H1 (cell line): ENCODE measurements at regions not wholly inside any gene's neighbourhood (a gene's known extent, or its start where the extent isn't known, plus 50 kb on each side); places are given as distances from the start of the nearest gene placed in this dataset. TPM values are rescaled to one million over a fixed set of nuclear protein-coding genes. Genes with fewer than 3 reads are reported as not detected.
"Not testable (repeated sequence)": the region's sequence is repeated elsewhere in the genome, so short reads cannot be mapped to it uniquely, and the experiment has no call there.

Source experiments
- CTCF ChIA-PET: fragments of 300-600 bp; sonication (Branson Sonifier 250); formaldehyde crosslinking; loops from one replicate; lab custom pipeline; 2021; ENCODE audit not compliant: partially characterized antibody; lab: Charles Lee
- POLR2A ChIA-PET: fragments of 300-600 bp; sonication (Branson Sonifier 250); formaldehyde crosslinking; loops from one replicate; lab custom pipeline; 2021; ENCODE audit warnings: inconsistent platforms; ENCODE audit not compliant: partially characterized antibody; lab: Charles Lee
- DNase-seq, 2 experiments: peaks; one replicate each; pipeline versions ENCODE4 v3.0.0 to v3.0.0-alpha.2; 2010 to 2022; ENCODE audit warnings: low spot score in 2 of 2, low read depth in 1 of 2, mixed read lengths in 1 of 2
- FAIRE-seq: peaks from 2 replicates; lab custom pipeline; 2011; peaks lifted over from hg19 to GRCh38; lab: Jason Lieb, UNC
- H2AFZ ChIP-seq: 2 replicates; pipeline ENCODE4 v1.8.1; 2012; ENCODE audit warnings: low read length, inconsistent platforms
- H2AK5ac ChIP-seq: 2 replicates; pipeline ENCODE4 v1.6.1; 2013; ENCODE audit warnings: low read depth, low read length
- H2BK120ac ChIP-seq: replicated peaks from 2 replicates; pipeline ENCODE3; 2013; ENCODE audit warnings: low read depth, low read length, inconsistent platforms
- H2BK12ac ChIP-seq: 2 replicates; pipeline ENCODE4 v1.6.1; 2013; ENCODE audit warnings: low read depth, low read length
- H2BK15ac ChIP-seq: 2 replicates; pipeline ENCODE4 v1.6.1; 2013; ENCODE audit warnings: low read length
- H2BK20ac ChIP-seq: 2 replicates; pipeline ENCODE4 v1.6.1; 2013; ENCODE audit warnings: low read length
- H2BK5ac ChIP-seq: 2 replicates; pipeline ENCODE4 v1.6.1; 2013; ENCODE audit warnings: low read depth, low read length
- H3K14ac ChIP-seq: 2 replicates; pipeline ENCODE4 v1.6.1; 2013; ENCODE audit warnings: inconsistent platforms; ENCODE audit not compliant: insufficient read length
- H3K18ac ChIP-seq: 2 replicates; pipeline ENCODE4 v1.6.1; 2013; ENCODE audit warnings: low read length; ENCODE audit errors: extremely low read depth
- H3K23ac ChIP-seq: 2 replicates; pipeline ENCODE4 v1.6.1; 2013; ENCODE audit warnings: inconsistent platforms; ENCODE audit not compliant: insufficient read length
- H3K23me2 ChIP-seq: 2 replicates; pipeline ENCODE4 v1.6.1; 2013; ENCODE audit warnings: low read depth, low read length
- H3K27ac ChIP-seq: 2 replicates; pipeline ENCODE4 v1.6.1; 2011; ENCODE audit warnings: low read depth, low read length, inconsistent platforms
- H3K27me3 ChIP-seq, 4 experiments: replicated peaks in 1 of 4; 1 replicate in 1 of 4; 2 replicates in 3 of 4; pipeline versions ENCODE4 v1.6.1 to v1.8.1; 2011 to 2013; ENCODE audit warnings: low read length in 3 of 4, mild to moderate bottlenecking in 3 of 4, inconsistent platforms in 2 of 4, mixed read lengths in 2 of 4, moderate library complexity in 1 of 4; ENCODE audit not compliant: control insufficient read depth in 3 of 4, insufficient read depth in 3 of 4; ENCODE audit errors: extremely low read depth in 1 of 4
- H3K36me3 ChIP-seq, 4 experiments: 2 replicates each; pipeline versions ENCODE4 v1.6.1 to v1.8.1; 2011 to 2013; ENCODE audit warnings: mild to moderate bottlenecking in 4 of 4, low read length in 3 of 4, moderate library complexity in 2 of 4, control low read depth in 1 of 4, inconsistent platforms in 1 of 4; ENCODE audit not compliant: insufficient read depth in 4 of 4, control insufficient read depth in 2 of 4
- H3K4ac ChIP-seq: replicated peaks from 2 replicates; pipeline ENCODE3; 2013; ENCODE audit warnings: low read length, low read depth, mixed read lengths, inconsistent platforms; ENCODE audit not compliant: insufficient read length
- H3K4me1 ChIP-seq, 4 experiments: replicated peaks in 1 of 4; 1 replicate in 1 of 4; 2 replicates in 3 of 4; pipeline versions ENCODE4 v1.6.1 to v1.8.1; 2011 to 2013; ENCODE audit warnings: low read length in 3 of 4, inconsistent platforms in 2 of 4, mixed read lengths in 1 of 4; ENCODE audit not compliant: insufficient read depth in 4 of 4, control insufficient read depth in 3 of 4
- H3K4me2 ChIP-seq, 2 experiments: 2 replicates each; pipeline versions ENCODE4 v1.6.1 to v1.8.1; 2011 to 2013; ENCODE audit warnings: low read depth in 2 of 2, low read length in 2 of 2, control low read depth in 1 of 2, inconsistent platforms in 1 of 2, mild to moderate bottlenecking in 1 of 2; ENCODE audit not compliant: insufficient read depth in 1 of 2
- H3K4me3 ChIP-seq, 4 experiments: fragments of 200-600, 300-600 bp in 1 of 4; sonication (generic), shearing (Covaris generic), sonication (Bioruptor Twin) in 1 of 4; 2 replicates each; pipeline versions ENCODE4 v1.5.1 to v1.8.1; 2011 to 2016; ENCODE audit warnings: low read length in 4 of 4, low read depth in 3 of 4, control low read depth in 2 of 4, inconsistent platforms in 2 of 4, mild to moderate bottlenecking in 2 of 4, mixed read lengths in 1 of 4, moderate library complexity in 1 of 4; ENCODE audit not compliant: insufficient read depth in 2 of 4; ENCODE audit errors: extremely low read depth in 1 of 4
- H3K56ac ChIP-seq: replicated peaks from 2 replicates; pipeline ENCODE3; 2013; ENCODE audit warnings: low read depth, mild to moderate bottlenecking, mixed read lengths, low read length, inconsistent platforms; ENCODE audit not compliant: insufficient read length
- H3K79me1 ChIP-seq: 2 replicates; pipeline ENCODE4 v1.6.1; 2013; ENCODE audit warnings: low read depth, low read length, control low read depth
- H3K79me2 ChIP-seq, 2 experiments: 2 replicates each; pipeline versions ENCODE4 v1.6.1 to v1.8.1; 2012 to 2013; ENCODE audit warnings: low read length in 2 of 2, mild to moderate bottlenecking in 2 of 2, inconsistent platforms in 1 of 2; ENCODE audit not compliant: insufficient read depth in 2 of 2, control insufficient read depth in 1 of 2
- H3K9ac ChIP-seq, 4 experiments: replicated peaks in 1 of 4; 1 replicate in 1 of 4; 2 replicates in 3 of 4; pipeline versions ENCODE4 v1.6.1 to v1.8.1; 2011 to 2013; ENCODE audit warnings: low read depth in 3 of 4, low read length in 3 of 4, control low read depth in 2 of 4, mild to moderate bottlenecking in 2 of 4, moderate library complexity in 2 of 4, inconsistent platforms in 1 of 4; ENCODE audit errors: extremely low read depth in 1 of 4
- H3K9me3 ChIP-seq, 2 experiments: 2 replicates each; pipeline versions ENCODE4 v1.6.1 to v1.8.1; 2012 to 2013; ENCODE audit warnings: mild to moderate bottlenecking in 2 of 2, moderate library complexity in 2 of 2, control low read depth in 1 of 2, inconsistent platforms in 1 of 2, low read depth in 1 of 2, low read length in 1 of 2, mixed read lengths in 1 of 2; ENCODE audit not compliant: insufficient read depth in 2 of 2
- H4K20me1 ChIP-seq, 2 experiments: replicated peaks in 1 of 2; 2 replicates each; pipeline versions ENCODE3 to v1.8.1; 2011 to 2013; ENCODE audit warnings: inconsistent platforms in 2 of 2, low read length in 2 of 2, mild to moderate bottlenecking in 1 of 2; ENCODE audit not compliant: insufficient read depth in 2 of 2, control insufficient read depth in 1 of 2
- H4K5ac ChIP-seq: 2 replicates; pipeline ENCODE4 v1.6.1; 2013; ENCODE audit warnings: low read length, low read depth, mixed read lengths, inconsistent platforms; ENCODE audit not compliant: insufficient read length
- H4K8ac ChIP-seq: 2 replicates; pipeline ENCODE4 v1.8.0; 2013; ENCODE audit warnings: mild to moderate bottlenecking, moderate library complexity, low read length, inconsistent platforms; ENCODE audit not compliant: insufficient read depth; ENCODE audit errors: extremely low read depth
- H4K91ac ChIP-seq: replicated peaks from 2 replicates; pipeline ENCODE3; 2013; ENCODE audit warnings: low read length, mixed read lengths, inconsistent platforms; ENCODE audit not compliant: insufficient read length
- WGBS, 2 experiments: shearing (Covaris generic) in 1 of 2; methylation state at CpG; one replicate each; pipeline versions ENCODE4 v1.1.6 to v1.1.7; 2013 to 2015; ENCODE audit warnings: low lambda C conversion rate in 2 of 2, mixed read lengths in 2 of 2, inconsistent platforms in 1 of 2, low coverage in 1 of 2, missing lambda C conversion rate in 1 of 2; ENCODE audit not compliant: insufficient replicate concordance in 2 of 2, insufficient coverage in 1 of 2, insufficient read length in 1 of 2; ENCODE audit errors: extremely low coverage in 1 of 2, missing lambda C conversion rate in 1 of 2; 5-methylcytosine and 5-hydroxymethylcytosine counted together
- small RNA-seq: library from polyadenylated mRNA; stranded (forward); fragments of <200 nt; extraction: miRNeasy Mini kit (QIAGEN cat#:217004); gene quantifications from one replicate; pipeline ENCODE3, GENCODE V24; 2013; ENCODE audit not compliant: insufficient read depth

DNA sequence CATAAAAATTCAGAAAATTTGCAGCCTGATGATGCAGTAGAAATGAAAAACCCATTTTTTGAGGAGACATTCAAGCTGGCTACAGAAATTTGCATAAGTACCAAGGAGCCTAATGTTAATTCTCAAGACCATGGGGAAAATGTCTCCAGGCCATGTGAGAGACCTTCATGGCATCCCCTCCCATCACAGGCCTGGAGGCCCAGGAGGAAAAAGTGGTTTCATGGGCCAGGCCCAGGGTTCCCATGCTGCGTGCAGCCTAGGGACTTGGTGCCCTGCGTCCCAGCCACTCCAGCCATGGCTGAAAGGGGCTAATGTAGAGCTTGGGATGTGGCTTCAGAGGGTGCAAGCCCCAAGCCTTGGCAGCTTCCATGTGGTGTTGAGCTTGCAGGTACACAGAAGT, 55.3 kb upstream of the FRMPD4 start:
- H2BK120ac ChIP-seq, H4K20me1 ChIP-seq, H2BK15ac ChIP-seq, H3K4ac ChIP-seq, H2AFZ ChIP-seq, H3K18ac ChIP-seq, H4K91ac ChIP-seq, H2BK5ac ChIP-seq, H3K79me2 ChIP-seq, H4K8ac ChIP-seq, H2BK20ac ChIP-seq, H3K56ac ChIP-seq, H3K9me3 ChIP-seq, H2BK12ac ChIP-seq, POLR2A ChIA-PET, H3K4me3 ChIP-seq, H3K23ac ChIP-seq, FAIRE-seq, H3K9ac ChIP-seq, H3K4me2 ChIP-seq, DNase-seq, H3K79me1 ChIP-seq, H3K27ac ChIP-seq, H2AK5ac ChIP-seq, H3K27me3 ChIP-seq, H4K5ac ChIP-seq, H3K23me2 ChIP-seq, H3K14ac ChIP-seq, H3K36me3 ChIP-seq, H3K4me1 ChIP-seq: not testable (repeated sequence)
- CTCF ChIA-PET = interaction anchor here (0.6 kb wide), 1 partner anchor 137 kb away, joined by 3 read pairs; no protein-coding TSS in a partner anchor
- WGBS, 2 experiments = no CpG with 5 or more reads among the region's 2 CpGs

Small RNA genes lying in the stretch of these regions (small RNA-seq; reads per million reads assigned to genes)
- gene RF00019 = not detected
